Activated CD4-positive, alpha-beta T cell treated with anti-CD3 and anti-CD28 coated beads, Interleukin-2, amount 50 U/mL, for 16 hours (primary cell): ENCODE measurements at regions not wholly inside any gene's neighbourhood (a gene's known extent, or its start where the extent isn't known, plus 50 kb on each side); places are given as distances from the start of the nearest gene placed in this dataset.

Experiments
- DNase-seq: peaks from one replicate; pipeline ENCODE4 v3.0.0-alpha.2; 2020

GRCh38 chr5:35312267-35312666, 82.0 kb upstream of the PRLR start:
- no peak for DNase-seq

GRCh38 chr5:35309365-35310130, 79.3 kb upstream of the PRLR start:
- no peak for DNase-seq

- DNase-seq, result no peak
Observed at GRCh38 chr5:35308421-35308820, 78.1 kb upstream of the PRLR start.

- DNase-seq, result no peak
Observed at GRCh38 chr5:35306716-35307365, 76.6 kb upstream of the PRLR start.

GRCh38 chr5:35305336-35306020, 75.2 kb upstream of the PRLR start:
- no peak for DNase-seq

GRCh38 chr5:35304291-35304690, 74.0 kb upstream of the PRLR start:
- DNase-seq, result no peak

GRCh38 chr5:35303152-35303551, 72.9 kb upstream of the PRLR start:
- DNase-seq, result no peak

GRCh38 chr5:35302544-35302943, 72.3 kb upstream of the PRLR start:
- DNase-seq, result no peak

GRCh38 chr5:35297755-35298154, 67.5 kb upstream of the PRLR start:
- no peak for DNase-seq

GRCh38 chr5:35294976-35295375, 64.7 kb upstream of the PRLR start:
- DNase-seq, result no peak

GRCh38 chr5:35294017-35294416, 63.7 kb upstream of the PRLR start:
- no peak for DNase-seq

GRCh38 chr5:35285435-35285834, 55.1 kb upstream of the PRLR start:
- DNase-seq, result no peak

GRCh38 chr5:35285011-35285410, 54.7 kb upstream of the PRLR start:
- no peak for DNase-seq

GRCh38 chr5:35284364-35284763, 54.1 kb upstream of the PRLR start:
- no peak for DNase-seq

GRCh38 chr5:35282810-35283209, 52.5 kb upstream of the PRLR start:
- no peak for DNase-seq

- DNase-seq, result no peak
Observed at GRCh38 chr5:35281613-35282012, 51.3 kb upstream of the PRLR start.
